B cell (primary cell): ENCODE measurements at regions not wholly inside any gene's neighbourhood (a gene's known extent, or its start where the extent isn't known, plus 50 kb on each side); places are given as distances from the start of the nearest gene placed in this dataset.

Source experiments
- ATAC-seq: fragments of 200-7000 bp; cut with Tn5 transposase; one replicate; pipeline ENCODE4 v1.10.0; 2021; ENCODE audit warnings: low read depth, mild to moderate bottlenecking, moderate number of reproducible peaks, moderate library complexity
- CTCF ChIA-PET: fragments of 350-600 bp; sonication (Branson Sonifier 250); formaldehyde crosslinking; loops from one replicate; lab custom pipeline; 2021; ENCODE audit warnings: antibody characterized with exemption, inconsistent platforms; lab: Charles Lee
- POLR2A ChIA-PET: fragments of 350-600 bp; sonication (Branson Sonifier 250); formaldehyde crosslinking; loops from one replicate; lab custom pipeline; 2021; ENCODE audit warnings: antibody characterized with exemption; lab: Charles Lee
- DNase-seq: peaks from one replicate; pipeline ENCODE4 v3.0.0; 2013
- H2AFZ ChIP-seq: 2 replicates; pipeline ENCODE4 v1.6.1; 2012; ENCODE audit warnings: mild to moderate bottlenecking, low read depth, low read length; ENCODE audit not compliant: insufficient read depth, poor library complexity, severe bottlenecking
- H3K27ac ChIP-seq, 2 donors: 1 replicate in 1 of 2; 2 replicates in 1 of 2; pipeline ENCODE4 v1.5.1; 2012 to 2013; ENCODE audit warnings: low read length in 2 of 2, mild to moderate bottlenecking in 2 of 2, moderate library complexity in 1 of 2
- H3K27me3 ChIP-seq, 4 experiments: fragments of 200-600 bp in 1 of 4; sonication (generic) in 1 of 4; replicated peaks in 1 of 4; 1 replicate in 2 of 4; 2 replicates in 2 of 4; pipeline versions ENCODE4 v1.6.1 to v1.7.0; 2013 to 2016; ENCODE audit warnings: low read length in 3 of 4, mild to moderate bottlenecking in 2 of 4, mixed read lengths in 1 of 4, moderate library complexity in 1 of 4; ENCODE audit not compliant: insufficient read depth in 4 of 4, control insufficient read depth in 3 of 4; ENCODE audit errors: control extremely low read depth in 1 of 4
- H3K36me3 ChIP-seq, 2 experiments: replicated peaks in 1 of 2; 1 replicate in 1 of 2; 2 replicates in 1 of 2; pipeline versions ENCODE4 v1.6.1 to v1.7.1; 2013; ENCODE audit warnings: low read length in 1 of 2; ENCODE audit not compliant: insufficient read depth in 2 of 2, control insufficient read depth in 1 of 2; ENCODE audit errors: control extremely low read depth in 1 of 2, extremely low read depth in 1 of 2
- H3K4me1 ChIP-seq, 2 donors: fragments of 200-600 bp in 1 of 2; sonication (generic) in 1 of 2; 1 replicate in 1 of 2; 2 replicates in 1 of 2; pipeline versions ENCODE4 v1.5.1 to v1.6.1; 2013 to 2017; ENCODE audit warnings: low read length in 2 of 2; ENCODE audit not compliant: control insufficient read depth in 2 of 2, insufficient read depth in 2 of 2
- H3K4me2 ChIP-seq: replicated peaks from 2 replicates; pipeline ENCODE3; 2012; ENCODE audit warnings: mild to moderate bottlenecking, low read depth, low read length; ENCODE audit not compliant: poor library complexity, severe bottlenecking
- H3K4me3 ChIP-seq, 5 experiments: fragments of 200-600 bp in 1 of 5; sonication (generic) in 1 of 5; 1 replicate in 3 of 5; 2 replicates in 2 of 5; pipeline versions ENCODE4 v1.5.1 to v1.7.0; 2011 to 2016; ENCODE audit warnings: low read length in 4 of 5, mild to moderate bottlenecking in 4 of 5, low read depth in 2 of 5, control low read depth in 1 of 5, moderate library complexity in 1 of 5; ENCODE audit not compliant: insufficient read depth in 1 of 5; ENCODE audit errors: control extremely low read depth in 1 of 5, extremely low read depth in 1 of 5
- H3K79me2 ChIP-seq: fragments of 200-600 bp; sonication (generic); one replicate; pipeline ENCODE4 v1.6.0; 2016; ENCODE audit warnings: low read length; ENCODE audit not compliant: control insufficient read depth, insufficient read depth
- H3K9ac ChIP-seq: fragments of 200-600 bp; sonication (generic); 2 replicates; pipeline ENCODE4 v1.6.1; 2017; ENCODE audit warnings: mild to moderate bottlenecking, low read length, moderate library complexity
- H3K9me3 ChIP-seq, 3 donors: one replicate each; pipeline versions ENCODE4 v1.6.1 to v1.7.1; 2013; ENCODE audit warnings: low read length in 2 of 3; ENCODE audit not compliant: control insufficient read depth in 2 of 3, insufficient read depth in 1 of 3; ENCODE audit errors: control extremely low read depth in 1 of 3
- H4K20me1 ChIP-seq: 2 replicates; pipeline ENCODE4 v1.6.0; 2012; ENCODE audit warnings: mild to moderate bottlenecking, low read length; ENCODE audit not compliant: insufficient read depth, control insufficient read depth, poor library complexity, severe bottlenecking
- H3K27ac Mint-ChIP-seq: one replicate; pipeline ENCODE4 v1.8.0; 2021; ENCODE audit warnings: mixed read lengths
- H3K27me3 Mint-ChIP-seq: one replicate; pipeline ENCODE4 v1.8.0; 2021; ENCODE audit warnings: mixed read lengths
- H3K4me1 Mint-ChIP-seq: one replicate; pipeline ENCODE4 v1.8.0; 2021; ENCODE audit warnings: mixed read lengths
- H3K4me3 Mint-ChIP-seq: one replicate; pipeline ENCODE4 v1.8.0; 2021; ENCODE audit warnings: mixed read lengths
- H3K9me3 Mint-ChIP-seq: one replicate; pipeline ENCODE4 v1.8.0; 2022; ENCODE audit warnings: mixed read lengths; ENCODE audit not compliant: insufficient read depth
- EZH2 ChIP-seq: IDR thresholded peaks from 2 replicates; pipeline ENCODE4 v1.6.1; 2012; ENCODE audit warnings: borderline replicate concordance, low read depth, mild to moderate bottlenecking, moderate library complexity, low read length; ENCODE audit not compliant: insufficient read depth, poor library complexity, severe bottlenecking
- WGBS: methylation state at CpG from one replicate; pipeline ENCODE4 v1.1.5; 2013; ENCODE audit warnings: missing lambda C conversion rate; ENCODE audit not compliant: insufficient coverage; 5-methylcytosine and 5-hydroxymethylcytosine counted together
- intact Hi-C: fragments of 100-400 bp; cut with micrococcal nuclease; formaldehyde crosslinking; loops from one replicate; pipeline ENCODE4 v1.10.0; 2022
- TF ChIP-seq, protein P1 (sequence below): fragments of 200-600 bp; IDR thresholded peaks from one replicate; pipeline ENCODE4 v1.8.0; 2022; ENCODE audit warnings: antibody characterized with exemption, mild to moderate bottlenecking

GRCh38 chr1:222077206-222077605, 335.3 kb upstream of the DUSP10 start:
- Histone ChIP-seq H4K20me1 (no peaks in the 10 kb centered on the region), H3K36me3 (no peaks in the 10 kb centered on the region), H3K9me3 (no peaks in the 10 kb centered on the region), H3K4me3 (no peak overlapping the region), H3K9ac (no peak overlapping the region), H3K79me2 (no peaks in the 10 kb centered on the region), H3K4me2 (no peak overlapping the region), H3K27me3 (no peaks in the 10 kb centered on the region), H3K27ac (no peak overlapping the region), H3K4me1 (no peaks in the 10 kb centered on the region), H2AFZ (no peak overlapping the region)
- H3K4me1 Mint-ChIP-seq = peaks cover 2% of the 10 kb centered on the region
- ATAC-seq (no peak), DNase-seq (no peak)
- H3K4me3 Mint-ChIP-seq = no peak overlapping the region
- no peaks in the 10 kb centered on the region for H3K9me3 Mint-ChIP-seq
- TF ChIP-seq, protein P1, sequence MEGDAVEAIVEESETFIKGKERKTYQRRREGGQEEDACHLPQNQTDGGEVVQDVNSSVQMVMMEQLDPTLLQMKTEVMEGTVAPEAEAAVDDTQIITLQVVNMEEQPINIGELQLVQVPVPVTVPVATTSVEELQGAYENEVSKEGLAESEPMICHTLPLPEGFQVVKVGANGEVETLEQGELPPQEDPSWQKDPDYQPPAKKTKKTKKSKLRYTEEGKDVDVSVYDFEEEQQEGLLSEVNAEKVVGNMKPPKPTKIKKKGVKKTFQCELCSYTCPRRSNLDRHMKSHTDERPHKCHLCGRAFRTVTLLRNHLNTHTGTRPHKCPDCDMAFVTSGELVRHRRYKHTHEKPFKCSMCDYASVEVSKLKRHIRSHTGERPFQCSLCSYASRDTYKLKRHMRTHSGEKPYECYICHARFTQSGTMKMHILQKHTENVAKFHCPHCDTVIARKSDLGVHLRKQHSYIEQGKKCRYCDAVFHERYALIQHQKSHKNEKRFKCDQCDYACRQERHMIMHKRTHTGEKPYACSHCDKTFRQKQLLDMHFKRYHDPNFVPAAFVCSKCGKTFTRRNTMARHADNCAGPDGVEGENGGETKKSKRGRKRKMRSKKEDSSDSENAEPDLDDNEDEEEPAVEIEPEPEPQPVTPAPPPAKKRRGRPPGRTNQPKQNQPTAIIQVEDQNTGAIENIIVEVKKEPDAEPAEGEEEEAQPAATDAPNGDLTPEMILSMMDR = no peak
- no peak for TF ChIP-seq EZH2
- intact Hi-C loops = no loop called here
- POLR2A ChIA-PET = no interaction called here
- whole genome bisulfite sequencing = 71% methylated on average over 1 of the region's 2 CpGs
- peaks cover 3% of the 10 kb centered on the region for H3K27me3 Mint-ChIP-seq
- no peak overlapping the region for H3K27ac Mint-ChIP-seq
- CTCF ChIA-PET = no interaction called here

DNA sequence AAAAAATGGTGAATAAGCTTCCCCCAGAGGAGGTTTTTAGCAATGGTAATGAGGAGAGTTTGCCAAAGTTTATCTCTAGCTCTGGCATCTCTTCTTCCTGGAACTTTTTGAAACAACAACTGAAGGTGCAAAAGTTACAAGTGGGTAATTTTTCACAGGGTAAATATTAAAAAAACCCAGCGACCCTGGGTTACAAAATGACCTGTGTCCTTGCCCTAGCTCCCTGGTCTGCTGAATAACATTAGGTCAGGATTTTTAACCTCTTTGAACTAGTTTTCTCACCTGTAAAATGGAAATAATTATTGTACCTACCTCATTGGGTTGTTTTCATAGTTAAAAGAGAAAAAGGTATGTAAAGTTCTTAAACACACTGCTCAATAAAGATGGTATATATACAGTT, 332.4 kb upstream of the DUSP10 start:
- no peak overlapping the region for H3K4me2 ChIP-seq
- ChIA-PET CTCF (no interaction called here), POLR2A (no interaction called here)
- H3K9me3 ChIP-seq = no peaks in the 10 kb centered on the region
- Mint-ChIP-seq H3K27ac (no peak overlapping the region), H3K9me3 (no peaks in the 10 kb centered on the region), H3K4me1 (peaks cover 2% of the 10 kb centered on the region), H3K27me3 (peaks cover 3% of the 10 kb centered on the region), H3K4me3 (no peak overlapping the region)
- WGBS = no CpG with 5 or more reads among the region's 1 CpG
- no peaks in the 10 kb centered on the region for H3K27me3 ChIP-seq
- no peaks in the 10 kb centered on the region for H3K36me3 ChIP-seq
- TF ChIP-seq EZH2 = no peak
- TF ChIP-seq, protein P1 = no peak
- H3K27ac ChIP-seq = no peak overlapping the region
- H2AFZ ChIP-seq = no peak overlapping the region
- H3K79me2 ChIP-seq = no peaks in the 10 kb centered on the region
- H3K4me3 ChIP-seq = no peak overlapping the region
- H3K4me1 ChIP-seq = no peaks in the 10 kb centered on the region
- H4K20me1 ChIP-seq = no peaks in the 10 kb centered on the region
- DNase-seq (no peak), ATAC-seq (no peak)
- no peak overlapping the region for H3K9ac ChIP-seq
- intact Hi-C loops = no loop called here
